T-cell (primary cell): ENCODE measurements at regions not wholly inside any gene's neighbourhood (a gene's known extent, or its start where the extent isn't known, plus 50 kb on each side); places are given as distances from the start of the nearest gene placed in this dataset.

Source experiments
- ATAC-seq, 4 experiments: fragments of 200-7000 bp in 3 of 4; fragments of 150-1000 bp in 1 of 4; cut with Tn5 transposase; replicated peaks in 1 of 4; 1 replicate in 3 of 4; 2 replicates in 1 of 4; pipeline ENCODE4 v1.10.0; 2021; ENCODE audit warnings: moderate library complexity in 3 of 4, mild to moderate bottlenecking in 2 of 4, moderate number of reproducible peaks in 1 of 4
- CTCF ChIA-PET, 2 donors: fragments of 300-600 bp; sonication (Branson Sonifier 250); formaldehyde crosslinking; loops; one replicate each; lab custom pipeline; 2022; ENCODE audit warnings: antibody characterized with exemption in 2 of 2; lab: Charles Lee
- POLR2A ChIA-PET, 2 donors: fragments of 300-600 bp; sonication (Branson Sonifier 250); formaldehyde crosslinking; loops; one replicate each; lab custom pipeline; 2022; ENCODE audit warnings: antibody characterized with exemption in 2 of 2; lab: Charles Lee
- DNase-seq, 35 experiments: peaks; one replicate each; pipeline versions ENCODE4 v3.0.0 to v3.0.0-alpha.2; 2013 to 2023
- H3K27ac ChIP-seq: one replicate; pipeline ENCODE4 v1.5.1; 2013; ENCODE audit warnings: low read length
- H3K27me3 ChIP-seq, 2 experiments: replicated peaks in 1 of 2; 1 replicate in 1 of 2; 2 replicates in 1 of 2; pipeline versions ENCODE4 v1.6.1 to v1.7.0; 2013; ENCODE audit warnings: low read length in 1 of 2, mixed read lengths in 1 of 2; ENCODE audit not compliant: control insufficient read depth in 2 of 2, insufficient read depth in 2 of 2; ENCODE audit errors: extremely low read depth in 1 of 2
- H3K36me3 ChIP-seq, 2 donors: 1 replicate in 1 of 2; 2 replicates in 1 of 2; pipeline versions ENCODE4 v1.6.1 to v1.7.0; 2013; ENCODE audit warnings: low read length in 1 of 2; ENCODE audit not compliant: control insufficient read depth in 2 of 2, insufficient read depth in 1 of 2; ENCODE audit errors: extremely low read depth in 1 of 2
- H3K4me1 ChIP-seq, 2 experiments: 1 replicate in 1 of 2; 2 replicates in 1 of 2; pipeline versions ENCODE4 v1.6.1 to v1.7.0; 2013; ENCODE audit warnings: low read length in 2 of 2, mixed read lengths in 1 of 2; ENCODE audit not compliant: insufficient read depth in 2 of 2, control insufficient read depth in 1 of 2; ENCODE audit errors: extremely low read depth in 1 of 2
- H3K4me3 ChIP-seq, 2 donors: 1 replicate in 1 of 2; 2 replicates in 1 of 2; pipeline versions ENCODE4 v1.5.1 to v1.7.0; 2013; ENCODE audit warnings: mild to moderate bottlenecking in 2 of 2, low read length in 1 of 2, moderate library complexity in 1 of 2; ENCODE audit not compliant: control insufficient read depth in 1 of 2; ENCODE audit errors: extremely low read depth in 1 of 2
- H3K9me3 ChIP-seq: 2 replicates; pipeline ENCODE4 v1.7.0; 2013
- H3K27ac Mint-ChIP-seq, 2 donors: one replicate each; pipeline ENCODE4 v1.8.0; 2020 to 2021; ENCODE audit warnings: mild to moderate bottlenecking in 2 of 2, mixed read lengths in 2 of 2
- H3K27me3 Mint-ChIP-seq, 2 donors: one replicate each; pipeline ENCODE4 v1.8.0; 2021 to 2022; ENCODE audit warnings: mixed read lengths in 2 of 2
- H3K36me3 Mint-ChIP-seq: one replicate; pipeline ENCODE4 v1.8.0; 2021; ENCODE audit warnings: mixed read lengths
- H3K4me1 Mint-ChIP-seq, 3 donors: one replicate each; pipeline ENCODE4 v1.8.0; 2020 to 2022; ENCODE audit warnings: mixed read lengths in 3 of 3, mild to moderate bottlenecking in 1 of 3
- H3K4me3 Mint-ChIP-seq, 3 donors: one replicate each; pipeline ENCODE4 v1.8.0; 2020 to 2022; ENCODE audit warnings: mild to moderate bottlenecking in 3 of 3, mixed read lengths in 3 of 3, moderate library complexity in 3 of 3
- H3K9me3 Mint-ChIP-seq, 3 donors: one replicate each; pipeline ENCODE4 v1.8.0; 2020 to 2022; ENCODE audit warnings: mixed read lengths in 3 of 3
- WGBS: methylation state at CpG from one replicate; pipeline ENCODE4 v1.1.5; 2013; ENCODE audit warnings: missing lambda C conversion rate; ENCODE audit not compliant: insufficient coverage; 5-methylcytosine and 5-hydroxymethylcytosine counted together

DNA sequence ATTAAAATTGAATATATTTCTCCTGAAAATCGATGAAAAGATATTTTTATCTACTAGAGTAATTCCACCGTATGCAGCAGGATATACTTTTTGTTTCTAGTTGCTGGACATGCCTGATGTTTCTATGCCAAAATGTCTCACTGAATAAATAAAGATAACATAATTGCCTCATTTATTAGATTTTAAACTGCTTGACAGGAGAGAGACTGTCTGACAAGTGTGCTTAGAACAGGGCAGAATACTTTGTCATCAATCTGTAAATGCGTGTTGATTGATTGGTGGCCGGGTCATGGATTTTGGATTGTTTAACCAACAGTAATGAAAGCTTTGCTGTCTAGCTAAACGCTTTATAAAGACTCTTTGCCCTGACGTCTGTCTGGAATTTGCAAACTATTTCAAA is 339.0 kb downstream of the CHRM3 start:
- Histone ChIP-seq H3K4me1 (peaks cover 8 to 33% of the 10 kb centered on the region in 2 experiments), H3K9me3 (no peaks in the 10 kb centered on the region), H3K36me3 (no peaks in the 10 kb centered on the region), H3K27ac (no peak overlapping the region), H3K4me3 (no peak overlapping the region), H3K27me3 (no peaks in the 10 kb centered on the region)
- H3K27ac Mint-ChIP-seq: no peak overlapping the region
- POLR2A ChIA-PET: no interaction called here
- CTCF ChIA-PET: interaction anchor here (0.6 to 0.7 kb wide), 2 partner anchors 12 to 80 kb away, joined by 3 read pairs; no protein-coding TSS in a partner anchor
- 87% methylated on average over 4 of the region's 6 CpGs for WGBS
- ATAC-seq (no peak), DNase-seq (no peak)
- H3K4me3 Mint-ChIP-seq: no peak overlapping the region
- peaks cover 10% of the 10 kb centered on the region for H3K36me3 Mint-ChIP-seq
- no peaks in the 10 kb centered on the region for H3K27me3 Mint-ChIP-seq
- peaks cover 45 to 48% (median 46%) of the 10 kb centered on the region in 3 donors for H3K4me1 Mint-ChIP-seq
- no peaks in the 10 kb centered on the region for H3K9me3 Mint-ChIP-seq

- CTCF ChIA-PET: interaction anchor here (0.6 to 0.7 kb wide), 2 partner anchors 12 to 80 kb away, joined by 3 read pairs; no protein-coding TSS in a partner anchor
- H3K4me3 Mint-ChIP-seq: no peak overlapping the region
Observed at GRCh38 chr1:239725933-239726332, 339.6 kb downstream of the CHRM3 start.

DNA sequence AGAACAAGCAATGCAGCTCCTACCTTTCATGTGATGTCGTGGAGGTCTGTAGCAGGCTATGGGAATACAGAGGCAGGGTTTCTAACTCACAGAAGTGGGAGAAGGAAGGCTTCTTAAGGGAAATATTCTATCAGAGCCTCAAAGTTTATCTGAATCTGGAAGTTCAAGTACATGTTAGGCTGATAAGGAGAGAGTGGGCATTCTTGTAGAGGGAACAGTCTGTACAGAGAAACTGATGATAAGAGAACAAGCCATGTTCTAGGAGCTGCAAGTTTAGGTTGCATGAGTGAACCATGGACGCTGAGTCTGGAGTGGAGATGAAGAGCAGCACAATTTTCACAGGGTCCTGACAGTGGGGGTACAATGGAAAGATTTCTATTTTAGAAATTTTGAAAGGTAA is 344.0 kb downstream of the CHRM3 start:
- ChIA-PET POLR2A (no interaction called here), CTCF (no interaction called here)

More at GRCh38 chr1:239725933-239726332, 339.6 kb downstream of the CHRM3 start:
- Mint-ChIP-seq H3K36me3 (peaks cover 10% of the 10 kb centered on the region), H3K27ac (no peak overlapping the region), H3K27me3 (no peaks in the 10 kb centered on the region), H3K9me3 (no peaks in the 10 kb centered on the region), H3K4me1 (peaks cover 43% of the 10 kb centered on the region in 3 donors)
- POLR2A ChIA-PET: no interaction called here
- peaks cover 8 to 33% of the 10 kb centered on the region in 2 experiments for H3K4me1 ChIP-seq
- no peaks in the 10 kb centered on the region for H3K27me3 ChIP-seq
- DNase-seq: no peak
- no peak overlapping the region for H3K4me3 ChIP-seq
- H3K36me3 ChIP-seq: no peaks in the 10 kb centered on the region
- no peak for ATAC-seq
- H3K9me3 ChIP-seq: no peaks in the 10 kb centered on the region
- WGBS: 100% methylated on average over 1 of the region's 5 CpGs
- H3K27ac ChIP-seq: no peak overlapping the region

DNA sequence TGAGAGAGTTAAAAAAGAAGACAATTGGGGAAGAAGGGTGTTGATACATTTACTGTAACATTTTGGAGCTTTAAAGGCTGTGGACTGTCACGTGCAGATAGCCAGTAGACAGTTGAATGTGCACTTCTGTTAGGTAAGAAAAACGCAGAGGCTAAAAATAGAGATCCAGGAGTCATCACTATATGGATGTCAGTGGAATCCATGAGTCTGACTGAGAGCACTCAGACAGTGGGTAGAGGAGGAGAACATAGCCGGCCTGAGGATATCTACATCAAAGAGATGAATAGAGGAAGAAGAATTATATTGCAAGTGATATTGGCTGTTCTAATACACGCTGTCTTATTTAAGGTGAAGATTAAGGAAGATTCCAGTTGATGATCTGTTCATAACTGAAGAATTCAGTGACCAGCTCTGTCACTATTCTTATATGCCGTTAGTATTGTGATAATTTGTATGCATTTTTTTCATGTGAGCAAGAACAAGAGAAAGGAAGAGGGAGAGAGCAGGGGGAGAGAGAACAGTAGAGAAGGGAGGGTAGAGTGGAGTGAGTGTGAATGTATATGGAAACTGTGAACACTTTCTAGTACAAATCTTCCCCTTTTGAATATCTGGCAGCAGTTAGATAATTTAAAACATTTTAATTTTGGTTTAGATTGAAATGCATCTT is 344.8 kb downstream of the CHRM3 start:
- Histone ChIP-seq H3K4me1 (no peaks in the 10 kb centered on the region), H3K27ac (no peak overlapping the region), H3K4me3 (no peak overlapping the region), H3K36me3 (no peaks in the 10 kb centered on the region), H3K27me3 (no peaks in the 10 kb centered on the region), H3K9me3 (no peaks in the 10 kb centered on the region)
- Mint-ChIP-seq H3K27me3 (no peaks in the 10 kb centered on the region), H3K9me3 (no peaks in the 10 kb centered on the region), H3K36me3 (peaks cover 10% of the 10 kb centered on the region), H3K27ac (no peak overlapping the region), H3K4me3 (no peak overlapping the region), H3K4me1 (peaks cover 13 to 17% (median 15%) of the 10 kb centered on the region in 3 donors)
- 100% methylated on average over 1 of the region's 5 CpGs for WGBS
- POLR2A ChIA-PET: no interaction called here
- ATAC-seq (peak in 1 of 4 experiments; percentile 32), DNase-seq (no peak)
- CTCF ChIA-PET: no interaction called here

More for the DNA sequence above, 344.0 kb downstream of the CHRM3 start:
- no CpG with 5 or more reads among the region's 2 CpGs for WGBS
- no peaks in the 10 kb centered on the region for H3K9me3 ChIP-seq
- H3K36me3 ChIP-seq: no peaks in the 10 kb centered on the region
- H3K27ac ChIP-seq: no peak overlapping the region
- Mint-ChIP-seq H3K9me3 (no peaks in the 10 kb centered on the region), H3K4me1 (peaks cover 11 to 12% (median 11%) of the 10 kb centered on the region in 3 donors), H3K27me3 (no peaks in the 10 kb centered on the region), H3K4me3 (no peak overlapping the region), H3K36me3 (peaks cover 10% of the 10 kb centered on the region), H3K27ac (no peak overlapping the region)
- no peaks in the 10 kb centered on the region for H3K4me1 ChIP-seq
- ATAC-seq: no peak
- DNase-seq: no peak
- H3K27me3 ChIP-seq: no peaks in the 10 kb centered on the region
- no peak overlapping the region for H3K4me3 ChIP-seq

GRCh38 chr1:239732770-239733169 is 346.4 kb downstream of the CHRM3 start:
- ChIA-PET POLR2A (no interaction called here), CTCF (no interaction called here)
- H3K27ac ChIP-seq: no peak overlapping the region

DNA sequence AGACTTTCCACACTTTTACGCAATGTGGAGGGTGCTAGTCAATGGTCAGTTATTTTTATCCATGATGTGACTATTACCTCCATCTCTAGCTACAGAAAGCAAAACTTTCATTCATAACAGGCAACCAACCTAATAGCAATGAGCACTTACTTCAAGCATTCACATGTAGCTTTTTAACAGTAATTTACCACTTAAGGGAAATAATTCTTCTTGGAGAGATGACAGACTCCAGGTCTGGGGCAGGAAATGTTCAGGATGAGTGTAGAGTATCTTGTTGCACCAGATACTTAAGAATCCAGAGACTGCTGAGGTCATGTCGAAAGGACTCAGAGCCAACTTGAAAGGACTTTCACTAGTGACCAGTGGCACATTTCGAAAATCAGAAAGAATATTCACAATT is 347.6 kb downstream of the CHRM3 start:
- peaks cover 14 to 17% (median 14%) of the 10 kb centered on the region in 3 donors for H3K4me1 Mint-ChIP-seq
- no peaks in the 10 kb centered on the region for H3K36me3 Mint-ChIP-seq
- ChIA-PET CTCF (interaction anchor here in 1 of 2 donors (0.6 kb wide), 1 partner anchor 113 kb away, joined by 3 read pairs; no protein-coding TSS in a partner anchor), POLR2A (no interaction called here)
- no peaks in the 10 kb centered on the region for H3K27me3 Mint-ChIP-seq
- Histone ChIP-seq H3K9me3 (no peaks in the 10 kb centered on the region), H3K4me1 (no peaks in the 10 kb centered on the region), H3K36me3 (no peaks in the 10 kb centered on the region), H3K4me3 (no peak overlapping the region), H3K27ac (no peak overlapping the region), H3K27me3 (no peaks in the 10 kb centered on the region)
- no CpG with 5 or more reads among the region's 3 CpGs for WGBS
- no peak overlapping the region for H3K27ac Mint-ChIP-seq
- DNase-seq (no peak), ATAC-seq (no peak)
- no peak overlapping the region for H3K4me3 Mint-ChIP-seq
- no peaks in the 10 kb centered on the region for H3K9me3 Mint-ChIP-seq

More at GRCh38 chr1:239732770-239733169, 346.4 kb downstream of the CHRM3 start:
- 100% methylated on average over 1 of the region's 2 CpGs for WGBS
- Histone ChIP-seq H3K27me3 (no peaks in the 10 kb centered on the region), H3K36me3 (no peaks in the 10 kb centered on the region), H3K9me3 (no peaks in the 10 kb centered on the region), H3K4me1 (no peaks in the 10 kb centered on the region), H3K4me3 (no peak overlapping the region)
- ATAC-seq (no peak), DNase-seq (no peak)
- Mint-ChIP-seq H3K27me3 (no peaks in the 10 kb centered on the region), H3K36me3 (peaks cover 6% of the 10 kb centered on the region), H3K9me3 (no peaks in the 10 kb centered on the region), H3K4me1 (peaks cover 14 to 17% (median 14%) of the 10 kb centered on the region in 3 donors), H3K4me3 (no peak overlapping the region), H3K27ac (no peak overlapping the region)
